Femur (tissue), 1 donor: ENCODE measurements at regions not wholly inside any gene's neighbourhood (a gene's known extent, or its start where the extent isn't known, plus 50 kb on each side); places are given as distances from the start of the nearest gene placed in this dataset.
"Not testable (repeated sequence)": the region's sequence is repeated elsewhere in the genome, so short reads cannot be mapped to it uniquely, and the experiment has no call there.

Experiments used
- DNase-seq: peaks from one replicate; pipeline ENCODE4 v3.0.0-alpha.2; 2017

DNA sequence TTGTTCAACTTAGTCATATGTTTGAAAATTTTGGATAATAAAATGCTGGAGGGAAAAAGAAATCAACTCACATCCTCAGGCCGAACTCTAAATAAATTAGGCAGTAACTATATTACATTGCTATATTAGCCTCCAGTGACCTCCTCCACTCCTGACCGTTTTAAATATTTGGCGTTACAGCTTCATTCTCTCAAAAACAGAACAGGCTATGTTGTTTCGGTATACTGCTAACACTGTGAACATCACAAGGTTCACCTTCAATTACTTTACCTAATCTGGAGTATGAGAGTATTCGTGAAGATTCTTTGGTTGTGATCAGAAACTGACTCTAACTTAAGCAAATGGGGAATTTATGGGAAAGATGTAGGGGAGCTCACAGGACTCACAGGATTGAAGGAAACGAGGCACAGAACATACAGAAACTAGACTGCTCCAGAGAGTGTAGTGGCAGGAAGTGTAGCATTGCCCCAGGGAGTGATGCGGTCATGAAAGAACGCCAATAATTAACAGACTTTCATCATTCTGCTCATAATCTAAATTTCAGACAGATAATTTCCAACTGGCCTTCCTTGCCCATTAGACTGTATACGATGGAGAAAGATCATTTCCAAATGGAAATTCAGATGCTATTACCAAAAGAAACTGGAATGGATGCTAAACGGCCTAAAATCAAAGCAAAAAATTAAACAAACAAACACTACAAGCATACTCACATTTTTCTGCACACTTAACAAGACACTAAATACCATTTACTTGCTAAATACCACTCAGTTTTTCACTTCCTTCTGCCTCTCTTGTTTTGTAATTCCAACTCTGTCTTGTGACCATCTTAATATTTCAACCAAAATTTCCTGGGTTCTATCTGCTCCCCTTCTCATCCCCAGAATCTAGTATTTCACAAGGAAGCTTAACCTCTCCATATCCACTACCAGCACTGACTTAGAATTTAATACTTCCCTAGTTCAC is 110.1 kb upstream of the LPAR1 start:
- no peak for DNase-seq

DNA sequence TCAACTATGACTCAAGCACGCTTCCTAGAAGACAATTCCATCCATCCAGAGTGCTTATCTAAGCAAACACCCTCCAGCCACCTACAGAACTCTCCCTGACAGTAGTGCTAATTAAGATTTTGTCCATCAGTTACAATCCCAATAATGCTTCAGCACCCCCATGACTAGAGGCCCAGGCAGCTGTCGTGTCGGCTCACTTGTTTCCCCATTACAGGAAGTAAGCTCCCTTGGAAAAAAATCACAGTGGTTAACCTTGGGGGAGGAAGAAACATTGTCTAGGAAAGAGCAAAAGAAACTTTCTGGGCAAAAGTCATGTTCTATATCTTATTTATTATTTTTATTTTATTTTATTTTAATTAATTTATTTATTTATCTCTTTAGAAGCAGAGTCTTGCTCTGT is 108.8 kb upstream of the LPAR1 start:
- no peak for DNase-seq

- no peak for DNase-seq
Measured at GRCh38 chr9:111144741-111145140, 106.5 kb upstream of the LPAR1 start.

DNA sequence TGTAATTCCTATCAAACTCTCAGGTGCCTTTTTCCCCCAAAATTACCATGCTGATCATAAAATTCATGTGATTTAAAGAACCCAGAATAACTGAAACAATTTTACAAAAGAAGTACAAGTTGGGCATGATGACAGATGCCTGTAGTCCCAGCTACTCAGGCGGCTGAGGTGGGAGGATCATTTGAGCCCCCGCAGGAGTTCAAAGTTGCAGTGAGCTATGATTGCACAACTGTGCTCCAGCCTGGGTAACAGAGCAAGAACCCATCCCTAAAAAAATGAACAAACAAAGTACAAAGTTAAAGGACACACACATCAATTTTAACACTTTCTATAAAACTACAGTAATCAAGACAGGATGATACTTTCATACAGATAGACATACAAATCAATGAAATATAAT is 97.9 kb upstream of the LPAR1 start:
- DNase-seq, result no peak

GRCh38 chr9:111131211-111131610 is 92.9 kb upstream of the LPAR1 start:
- DNase-seq, result no peak

DNA sequence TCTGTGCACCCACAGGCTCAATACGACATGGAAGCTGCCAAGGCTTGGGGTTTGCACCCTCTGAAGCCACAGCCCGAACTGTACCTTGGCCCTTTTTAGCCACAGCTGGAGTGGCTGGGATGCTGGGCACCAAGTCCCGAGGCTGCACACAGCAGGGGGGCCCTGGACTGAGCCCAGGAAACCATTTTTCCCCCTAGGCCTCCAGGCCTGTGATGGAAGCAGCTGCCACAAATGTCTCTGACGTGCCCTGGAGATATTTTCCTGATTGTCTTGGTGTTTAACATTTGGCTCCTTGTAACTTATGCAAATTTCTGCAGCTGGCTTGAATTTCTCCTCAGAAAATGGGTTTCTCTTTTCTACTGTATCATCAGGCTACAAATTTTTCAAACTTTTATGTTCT is 82.3 kb upstream of the LPAR1 start:
- no peak for DNase-seq

DNA sequence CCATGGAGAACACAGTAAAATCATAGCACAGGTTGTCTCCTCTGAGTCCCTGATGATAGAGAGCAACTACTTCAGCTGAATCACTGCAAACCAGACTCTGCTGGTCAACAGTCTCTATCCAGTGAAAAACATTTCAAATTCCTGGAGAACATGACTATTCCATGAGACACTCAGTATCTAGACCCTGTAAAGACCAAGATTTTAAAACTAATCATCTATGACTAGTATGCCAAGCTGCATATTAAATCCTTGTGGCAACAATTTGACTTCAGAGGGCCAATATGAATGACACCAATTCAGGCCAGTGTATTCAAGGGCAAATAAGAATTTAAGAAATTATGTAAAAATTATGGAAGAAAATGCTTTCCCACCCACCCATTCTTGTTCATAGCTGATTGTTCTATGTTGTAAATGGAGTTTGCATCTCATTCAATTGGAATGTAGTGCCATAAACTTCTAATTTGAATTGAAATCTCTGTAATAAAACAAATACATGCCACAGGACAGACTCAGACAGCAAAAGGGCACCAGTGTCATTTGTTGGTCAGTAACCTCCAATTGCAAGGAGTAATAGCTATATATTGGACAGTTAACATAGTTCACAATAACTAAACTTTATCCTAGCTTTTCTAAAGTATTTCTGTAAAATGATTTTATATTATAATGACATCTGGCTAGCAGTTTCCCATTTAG is 80.1 kb upstream of the LPAR1 start:
- DNase-seq, result no peak

DNA sequence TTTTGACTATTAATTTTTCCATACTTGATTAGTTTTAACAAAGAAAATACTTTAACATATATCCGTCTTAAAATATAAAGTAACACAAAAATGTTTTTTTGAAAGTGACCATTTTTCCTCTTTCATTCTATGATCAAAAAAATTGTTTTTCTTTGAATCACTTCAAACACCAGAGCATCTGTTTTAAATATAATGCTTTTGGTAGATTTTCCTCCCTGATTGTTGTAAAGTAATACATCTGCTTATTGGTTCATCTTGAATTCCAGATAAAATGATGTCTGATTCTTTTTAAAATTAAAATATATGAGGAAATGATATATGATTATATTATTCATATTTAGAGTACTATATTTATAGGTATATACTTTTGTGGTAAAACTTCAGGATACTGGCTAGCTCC is 76.2 kb upstream of the LPAR1 start:
- no peak for DNase-seq

- no peak for DNase-seq
Measured at GRCh38 chr9:111113712-111114111, 75.4 kb upstream of the LPAR1 start.

- DNase-seq, result no peak
Measured at GRCh38 chr9:111110805-111111204, 72.5 kb upstream of the LPAR1 start.

- DNase-seq, result no peak
Measured at GRCh38 chr9:111108946-111109345, 70.7 kb upstream of the LPAR1 start.

GRCh38 chr9:111107141-111107540 is 68.9 kb upstream of the LPAR1 start:
- DNase-seq, result no peak

GRCh38 chr9:111106202-111106601 is 67.9 kb upstream of the LPAR1 start:
- no peak for DNase-seq

DNA sequence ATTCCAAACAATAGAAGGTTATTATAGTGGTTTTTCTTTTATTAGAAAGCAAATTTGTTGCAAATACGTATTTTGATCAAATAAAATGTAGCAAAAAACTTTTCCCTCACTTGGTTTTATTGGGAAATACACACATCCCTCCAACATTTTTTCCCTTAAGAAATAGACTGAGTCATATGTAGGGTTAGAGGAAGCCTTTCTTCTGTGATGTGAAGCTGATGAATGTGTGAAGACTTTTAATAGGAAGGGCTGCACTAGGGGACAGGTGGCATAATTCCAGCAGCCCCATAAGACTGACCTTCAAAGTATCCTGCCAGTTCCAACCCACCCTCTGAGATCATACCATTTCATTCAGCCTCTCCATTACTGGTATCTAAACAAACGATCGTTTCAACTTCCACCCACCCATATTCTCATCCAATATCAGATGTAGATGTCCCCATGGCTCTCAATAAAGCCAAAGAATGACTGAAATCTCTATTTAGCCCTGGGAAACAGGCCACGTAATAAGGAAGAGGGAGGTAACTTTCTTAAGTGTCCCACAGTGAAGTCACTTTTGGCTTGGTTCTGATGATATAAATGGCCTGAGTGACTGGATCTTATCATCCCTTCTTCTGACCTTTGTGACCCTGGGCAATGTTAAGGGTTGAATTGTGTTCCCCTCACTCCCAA is 64.7 kb upstream of the LPAR1 start:
- peak; percentile 25 for DNase-seq

DNA sequence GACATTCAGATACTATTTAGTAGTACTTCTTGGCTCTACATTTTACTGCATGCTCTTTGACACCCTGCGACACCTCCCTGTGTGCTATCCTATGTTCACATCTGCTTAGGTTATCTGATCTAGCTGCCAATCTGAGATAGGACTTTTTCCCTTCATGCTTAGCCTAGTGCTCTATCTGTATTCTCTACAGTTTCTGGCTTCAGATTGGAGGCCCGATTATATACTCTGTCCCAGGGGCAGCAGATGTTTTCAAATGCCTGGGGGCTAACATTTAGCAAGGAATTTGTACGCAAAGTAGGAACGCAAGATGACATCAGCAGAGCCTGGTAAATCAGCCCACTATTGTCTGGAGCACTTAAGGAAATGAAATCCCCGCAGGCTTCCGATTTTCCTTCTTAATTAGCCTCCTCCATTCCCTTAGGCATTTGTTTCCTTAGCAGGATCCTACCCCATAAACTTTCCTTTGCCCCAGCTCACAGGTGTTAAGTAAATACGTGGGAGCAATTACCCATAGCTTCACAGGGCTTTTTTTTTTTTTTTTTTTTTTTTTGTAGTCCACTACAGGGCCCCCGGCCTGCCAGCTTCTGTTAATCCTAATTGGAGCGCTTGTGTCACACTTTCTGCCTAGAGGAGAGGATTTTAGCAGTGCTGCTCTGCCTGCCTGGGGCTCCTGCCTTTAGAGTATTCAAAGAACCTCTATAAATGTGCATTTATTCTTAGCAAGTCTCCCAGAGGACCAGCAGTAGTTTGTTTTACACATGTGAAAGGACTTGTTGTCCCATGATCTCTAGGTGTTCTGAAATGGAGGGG is 61.1 kb upstream of the LPAR1 start:
- DNase-seq, result no peak

DNA sequence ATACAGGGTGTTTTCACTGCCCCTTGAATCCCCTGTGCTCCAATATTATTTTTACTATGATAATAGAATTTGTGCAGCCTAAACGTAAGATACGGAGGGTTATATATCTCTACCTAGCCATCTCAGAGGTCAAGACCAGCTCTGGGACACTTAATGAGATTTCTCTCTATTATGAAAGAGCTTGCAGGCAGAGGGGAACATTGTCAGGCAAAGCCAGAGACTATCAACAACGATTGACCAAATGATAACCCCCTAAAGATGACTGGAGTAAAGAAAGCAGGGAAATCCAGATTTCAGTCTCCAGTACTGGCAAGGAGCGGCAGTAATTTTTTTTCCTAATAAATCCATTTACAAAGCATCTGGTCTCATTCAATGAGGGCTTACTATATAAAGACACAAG is 59.8 kb upstream of the LPAR1 start:
- no peak for DNase-seq

DNA sequence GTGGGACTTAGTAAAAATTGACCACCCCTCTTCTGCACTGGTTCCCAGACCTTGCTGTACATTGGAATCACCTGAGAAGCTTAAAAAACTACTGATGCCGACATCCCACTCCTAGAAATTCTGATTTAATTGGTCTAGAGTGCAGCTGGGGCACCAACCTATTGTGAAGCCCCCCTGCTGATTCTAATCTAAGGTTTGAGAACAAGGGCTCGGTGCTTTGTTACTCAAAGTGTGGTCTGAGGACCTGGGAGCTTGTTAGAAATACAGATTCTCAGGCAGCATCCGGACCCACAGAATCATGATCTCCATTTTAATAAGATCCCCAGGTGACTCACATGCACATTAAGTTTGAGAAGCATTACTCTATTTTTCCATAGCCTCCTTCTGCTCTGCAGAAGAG is 57.8 kb upstream of the LPAR1 start:
- DNase-seq, result no peak

DNA sequence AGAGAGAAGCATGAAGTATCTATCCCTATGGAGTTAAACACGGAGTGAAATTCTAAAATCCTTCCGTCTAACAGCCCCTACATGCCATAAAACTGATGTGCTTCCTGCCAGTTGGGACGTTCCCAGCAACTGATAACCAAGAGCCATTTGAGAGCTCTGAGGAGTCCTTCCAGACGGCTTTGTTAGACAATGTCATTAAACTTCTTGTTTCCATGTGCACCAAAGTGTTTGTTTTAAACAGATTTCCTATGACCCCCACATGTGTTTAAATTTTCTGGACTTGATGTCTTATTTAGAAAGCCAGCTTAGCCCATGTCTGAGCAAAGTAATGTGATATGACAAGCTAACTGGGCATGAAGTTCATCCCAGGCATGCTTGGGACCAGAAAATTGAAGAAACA is 57.2 kb upstream of the LPAR1 start:
- DNase-seq, result peak; percentile 58

- no peak for DNase-seq
Measured at GRCh38 chr9:111094958-111095357, 56.7 kb upstream of the LPAR1 start.

DNA sequence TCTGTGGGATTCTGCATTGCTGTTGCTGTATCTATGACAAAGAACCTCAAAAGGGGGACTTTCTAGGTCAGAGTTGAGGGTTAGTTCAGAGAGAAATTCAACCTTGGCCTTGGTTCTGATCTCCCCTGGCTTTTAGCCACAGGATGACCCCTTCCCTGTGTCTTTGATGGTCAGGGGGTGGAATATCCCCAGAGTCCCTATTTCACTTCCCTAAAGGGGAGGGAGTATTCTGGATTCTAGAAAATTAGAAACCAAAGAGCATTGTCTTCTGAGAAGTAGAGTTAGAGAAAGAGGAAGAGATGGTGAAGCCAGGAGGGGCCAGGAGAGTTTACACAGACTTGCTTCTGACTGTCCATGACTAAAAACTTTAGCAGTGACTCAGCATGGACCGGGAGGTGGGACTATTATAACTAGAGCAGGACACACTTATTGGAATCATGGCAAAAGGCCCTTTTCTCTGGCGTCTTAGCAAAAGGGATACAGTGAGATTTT is 56.2 kb upstream of the LPAR1 start:
- DNase-seq, result peak; percentile 39

- not testable (repeated sequence) for DNase-seq
Measured at GRCh38 chr9:111092167-111092566, 53.9 kb upstream of the LPAR1 start.
